ENCODE measurements at regions not wholly inside any gene's neighbourhood (a gene's known extent, or its start where the extent isn't known, plus 50 kb on each side); places are given as distances from the start of the nearest gene placed in this dataset.

DNA sequence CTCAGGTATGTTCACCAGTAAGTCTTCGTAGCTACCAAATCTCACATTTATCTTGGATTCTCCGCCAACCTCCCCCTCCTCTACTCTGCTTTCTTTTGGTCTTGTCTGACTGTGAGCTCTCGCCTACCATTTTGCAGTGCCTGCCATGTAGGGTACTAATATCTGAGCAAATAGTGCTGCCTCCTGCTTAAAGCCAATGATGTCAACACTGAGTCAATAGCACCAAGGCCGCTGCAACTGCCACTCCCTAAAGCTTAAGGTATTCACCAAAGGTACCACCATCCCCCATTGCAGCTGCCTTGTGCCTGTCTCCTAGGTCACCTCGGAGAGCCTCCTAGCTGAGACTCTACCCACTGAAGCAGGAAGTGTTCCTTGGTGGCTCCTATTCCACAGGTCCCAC, 114.8 kb upstream of the FUT8 start:
- Histone ChIP-seq H3K27me3 (ENCODE audit: insufficient read depth) (no peaks in the 10 kb centered on the region), H3K9ac (no peak overlapping the region), H3K4me2 (no peak overlapping the region), H3K36me3 (replicated peaks in 1 of 2; ENCODE audit: control insufficient read depth in 1 of 2, insufficient read depth in 2 of 2, low read length in 1 of 2) (no peaks in the 10 kb centered on the region), H3F3A (replicated peaks; ENCODE audit: insufficient read depth) (no peaks in the 10 kb centered on the region), H3K79me2 (ENCODE audit: insufficient read depth) (no peaks in the 10 kb centered on the region), H2AFZ (ENCODE audit: low read depth) (no peak overlapping the region), H3K4me3 (ENCODE audit: low read depth in 2 of 2, low read length in 1 of 2) (no peak overlapping the region), H3K27ac (ENCODE audit: low read depth in 2 of 2, low read length in 1 of 2) (no peak overlapping the region), H4K20me1 (ENCODE audit: insufficient read depth) (no peaks in the 10 kb centered on the region), H3K9me2 (no peaks in the 10 kb centered on the region), H3K9me3 (no peaks in the 10 kb centered on the region), H3K4me1 (ENCODE audit: control insufficient read depth in 1 of 2, insufficient read depth in 2 of 2, low read depth in 1 of 2, low read length in 1 of 2) (no peaks in the 10 kb centered on the region)
- ChIA-PET CTCF (interaction anchor here (1.0 to 1.4 kb wide), 3 partner anchors 13 to 134 kb away, joined by 3 read pairs; no protein-coding TSS in a partner anchor), POLR2A (no interaction called here)
- TF ChIP-seq FOXJ3 (CRISPR knock-in tag; IDR thresholded peaks at IDR 0.05) (no peak), RXRA (IDR thresholded peaks at IDR 0.05; ENCODE audit: borderline replicate concordance, low read depth) (no peak), SMC3 (IDR thresholded peaks at IDR 0.05; ENCODE audit: low read depth, low read length) (no peak), REST (IDR thresholded peaks at IDR 0.05; ENCODE audit: low read depth, low read length) (no peak), EZH2phosphoT487 (IDR thresholded peaks at IDR 0.05; ENCODE audit: borderline replicate concordance, low read depth) (no peak), MEF2A (IDR thresholded peaks at IDR 0.05; ENCODE audit: borderline replicate concordance, low read depth) (no peak), CHD2 (IDR thresholded peaks at IDR 0.05; ENCODE audit: low read length, partially characterized antibody) (no peak), FOSL2 (IDR thresholded peaks at IDR 0.05; ENCODE audit: borderline replicate concordance, low read depth) (no peak), GATA2 (CRISPR knock-in tag; IDR thresholded peaks at IDR 0.05) (no peak), PBX3 (IDR thresholded peaks at IDR 0.05) (no peak), NFIC (IDR thresholded peaks at IDR 0.05; ENCODE audit: borderline replicate concordance) (no peak), IRF3 (IDR thresholded peaks at IDR 0.05; ENCODE audit: low read depth, low read length) (no peak), CTCF (IDR thresholded peaks at IDR 0.05) (no peak), RAD21 (IDR thresholded peaks at IDR 0.05; ENCODE audit: low read length) (no peak)
- TF ChIP-seq, protein P1, sequence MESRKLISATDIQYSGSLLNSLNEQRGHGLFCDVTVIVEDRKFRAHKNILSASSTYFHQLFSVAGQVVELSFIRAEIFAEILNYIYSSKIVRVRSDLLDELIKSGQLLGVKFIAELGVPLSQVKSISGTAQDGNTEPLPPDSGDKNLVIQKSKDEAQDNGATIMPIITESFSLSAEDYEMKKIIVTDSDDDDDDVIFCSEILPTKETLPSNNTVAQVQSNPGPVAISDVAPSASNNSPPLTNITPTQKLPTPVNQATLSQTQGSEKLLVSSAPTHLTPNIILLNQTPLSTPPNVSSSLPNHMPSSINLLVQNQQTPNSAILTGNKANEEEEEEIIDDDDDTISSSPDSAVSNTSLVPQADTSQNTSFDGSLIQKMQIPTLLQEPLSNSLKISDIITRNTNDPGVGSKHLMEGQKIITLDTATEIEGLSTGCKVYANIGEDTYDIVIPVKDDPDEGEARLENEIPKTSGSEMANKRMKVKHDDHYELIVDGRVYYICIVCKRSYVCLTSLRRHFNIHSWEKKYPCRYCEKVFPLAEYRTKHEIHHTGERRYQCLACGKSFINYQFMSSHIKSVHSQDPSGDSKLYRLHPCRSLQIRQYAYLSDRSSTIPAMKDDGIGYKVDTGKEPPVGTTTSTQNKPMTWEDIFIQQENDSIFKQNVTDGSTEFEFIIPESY (IDR thresholded peaks at IDR 0.05; ENCODE audit: borderline replicate concordance, low read depth): no peak
- TF ChIP-seq, protein P2, sequence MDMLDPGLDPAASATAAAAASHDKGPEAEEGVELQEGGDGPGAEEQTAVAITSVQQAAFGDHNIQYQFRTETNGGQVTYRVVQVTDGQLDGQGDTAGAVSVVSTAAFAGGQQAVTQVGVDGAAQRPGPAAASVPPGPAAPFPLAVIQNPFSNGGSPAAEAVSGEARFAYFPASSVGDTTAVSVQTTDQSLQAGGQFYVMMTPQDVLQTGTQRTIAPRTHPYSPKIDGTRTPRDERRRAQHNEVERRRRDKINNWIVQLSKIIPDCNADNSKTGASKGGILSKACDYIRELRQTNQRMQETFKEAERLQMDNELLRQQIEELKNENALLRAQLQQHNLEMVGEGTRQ (IDR thresholded peaks at IDR 0.05; ENCODE audit: borderline replicate concordance, low read depth, low read length): no peak
- TF ChIP-seq, protein P3, sequence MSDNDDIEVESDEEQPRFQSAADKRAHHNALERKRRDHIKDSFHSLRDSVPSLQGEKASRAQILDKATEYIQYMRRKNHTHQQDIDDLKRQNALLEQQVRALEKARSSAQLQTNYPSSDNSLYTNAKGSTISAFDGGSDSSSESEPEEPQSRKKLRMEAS (IDR thresholded peaks at IDR 0.05; ENCODE audit: low read depth): no peak
- no peak for DNase-seq
- 79% methylated on average over 4 of the region's 5 CpGs for WGBS (ENCODE audit: low lambda C conversion rate)

All from SK-N-SH (cell line).